HL-60 (cell line): ENCODE measurements at regions not wholly inside any gene's neighbourhood (a gene's known extent, or its start where the extent isn't known, plus 50 kb on each side); places are given as distances from the start of the nearest gene placed in this dataset.

Experiments
- DNase-seq, 2 experiments: peaks; one replicate each; pipeline ENCODE4 v3.0.0-alpha.2; 2010 to 2020; ENCODE audit warnings: low read depth in 1 of 2, low spot score in 1 of 2
- H3K27ac ChIP-seq: fragments of 250-450 bp; sonication (Bioruptor Pico); replicated peaks from 2 replicates; pipeline ENCODE4 v1.5.1; 2020; ENCODE audit warnings: mild to moderate bottlenecking, moderate library complexity
- H3K27me3 ChIP-seq: fragments of 250-450 bp; sonication (Bioruptor Pico); 2 replicates; pipeline ENCODE4 v1.5.1; 2021; ENCODE audit warnings: mild to moderate bottlenecking, moderate library complexity; ENCODE audit not compliant: insufficient read depth, poor library complexity, severe bottlenecking
- H3K4me3 ChIP-seq: replicated peaks from 2 replicates; pipeline ENCODE4 v1.5.1; 2011; ENCODE audit warnings: mild to moderate bottlenecking, control low read depth, low read length; ENCODE audit not compliant: insufficient read depth
- CTCF ChIP-seq: IDR thresholded peaks from one replicate; pipeline ENCODE4 v1.5.1; 2011; ENCODE audit warnings: low read length, control low read depth, inconsistent platforms; ENCODE audit not compliant: insufficient read depth
- GABPA ChIP-seq: IDR thresholded peaks from 2 replicates; pipeline ENCODE4 v1.6.1; 2012; ENCODE audit warnings: low read depth
- POLR2AphosphoS5 ChIP-seq: IDR thresholded peaks from 2 replicates; pipeline ENCODE4 v1.6.1; 2012; ENCODE audit warnings: low read depth
- REST ChIP-seq: IDR thresholded peaks from 2 replicates; pipeline ENCODE4 v1.6.1; 2012; ENCODE audit warnings: low read depth; ENCODE audit not compliant: insufficient replicate concordance
- SPI1 ChIP-seq: IDR thresholded peaks from 2 replicates; pipeline ENCODE4 v1.6.1; 2012; ENCODE audit warnings: low read depth, mild to moderate bottlenecking, borderline replicate concordance

GRCh38 chr9:73906671-73907070 is 590.5 kb upstream of the RORB start:
- no peak for DNase-seq
- no peak for TF ChIP-seq CTCF
- no peak for TF ChIP-seq POLR2AphosphoS5
- no peak for TF ChIP-seq GABPA
- TF ChIP-seq REST = no peak
- no peak for TF ChIP-seq SPI1
- Histone ChIP-seq H3K27me3 (no peaks in the 10 kb centered on the region), H3K4me3 (no peak overlapping the region), H3K27ac (no peak overlapping the region)

- TF ChIP-seq REST (no peak), CTCF (no peak), GABPA (no peak), POLR2AphosphoS5 (no peak), SPI1 (no peak)
- H3K27me3 ChIP-seq = no peaks in the 10 kb centered on the region
- H3K27ac ChIP-seq = no peak overlapping the region
- no peak overlapping the region for H3K4me3 ChIP-seq
- DNase-seq = no peak
These were observed 585.3 kb upstream of the RORB start for GRCh38 chr9:73911804-73912203.

GRCh38 chr9:73916016-73916673 is 581.0 kb upstream of the RORB start:
- H3K27ac ChIP-seq = no peak overlapping the region
- TF ChIP-seq GABPA = no peak
- TF ChIP-seq POLR2AphosphoS5 = no peak
- no peak for TF ChIP-seq CTCF
- no peak for TF ChIP-seq REST
- TF ChIP-seq SPI1 = no peak
- no peaks in the 10 kb centered on the region for H3K27me3 ChIP-seq
- no peak overlapping the region for H3K4me3 ChIP-seq
- no peak for DNase-seq
